M059J (cell line): ENCODE measurements at regions not wholly inside any gene's neighbourhood (a gene's known extent, or its start where the extent isn't known, plus 50 kb on each side); places are given as distances from the start of the nearest gene placed in this dataset.
A peak's percentile ranks its signal among the peaks of the same experiment; 100 is the strongest.
"Not testable (repeated sequence)": the region's sequence is repeated elsewhere in the genome, so short reads cannot be mapped to it uniquely, and the experiment has no call there.

Source experiments
- DNase-seq: peaks from one replicate; pipeline ENCODE4 v3.0.0-alpha.2; 2012; ENCODE audit warnings: low read depth

DNA sequence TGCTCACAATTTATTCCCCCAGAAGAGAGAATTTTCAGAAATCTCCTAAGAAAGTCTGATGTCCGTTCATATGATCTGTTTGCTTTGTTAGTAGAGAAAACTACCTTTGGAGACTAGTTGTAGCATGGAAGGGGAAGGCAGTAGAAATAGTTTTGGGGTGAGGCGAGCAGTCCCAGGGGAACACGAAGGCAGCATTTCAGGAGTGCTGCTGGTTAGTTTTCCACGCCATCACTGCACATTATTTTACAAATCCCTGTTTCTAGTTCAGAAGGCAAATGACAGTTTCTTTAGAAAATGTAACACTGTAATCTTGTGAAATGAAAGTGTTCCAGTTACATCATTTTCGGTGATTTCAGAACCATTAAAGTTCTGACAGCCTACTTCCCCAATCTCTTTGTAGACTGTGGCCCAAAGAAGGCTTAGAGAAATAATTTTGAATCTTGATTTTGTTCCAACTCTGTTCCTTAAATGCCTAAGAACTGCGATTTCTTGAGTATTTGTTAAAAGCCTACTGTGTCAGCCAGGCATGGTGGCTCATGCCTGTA is 123.8 kb downstream of the LAT start:
- not testable (repeated sequence) for DNase-seq

GRCh38 chr16:29107299-29107698 is 122.4 kb downstream of the LAT start:
- no peak for DNase-seq

DNA sequence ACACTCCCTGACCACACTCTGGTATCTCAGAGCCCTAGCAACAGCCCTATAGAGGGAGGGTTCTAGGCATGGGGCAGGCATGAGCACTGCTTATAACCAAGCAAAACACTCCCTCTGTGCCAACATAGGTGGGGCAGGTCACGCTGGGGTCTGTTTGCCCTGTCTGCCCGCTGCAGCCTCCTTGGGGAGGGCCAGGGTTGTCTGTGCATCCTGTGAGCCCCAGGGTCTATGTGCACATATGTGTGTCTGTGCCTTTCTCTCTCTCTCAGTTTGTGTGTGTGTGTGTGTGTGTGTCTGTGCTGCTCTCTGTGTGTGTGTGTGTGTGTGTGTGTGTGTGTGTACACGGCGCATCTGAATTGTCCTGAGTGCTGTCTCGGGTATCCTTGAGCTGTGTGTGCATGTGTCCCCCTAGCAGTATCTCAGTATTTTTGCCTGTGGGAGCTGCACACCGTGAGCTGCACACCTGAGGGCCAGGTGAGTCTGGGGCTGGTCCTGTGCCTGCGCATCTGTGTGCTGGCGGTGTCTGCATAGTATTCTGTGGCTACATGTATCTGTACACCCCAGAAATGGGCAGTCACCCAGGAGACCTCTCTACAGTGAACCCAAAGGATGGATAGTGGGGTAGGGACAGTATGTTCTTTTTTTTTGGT is 121.5 kb downstream of the LAT start:
- not testable (repeated sequence) for DNase-seq

DNA sequence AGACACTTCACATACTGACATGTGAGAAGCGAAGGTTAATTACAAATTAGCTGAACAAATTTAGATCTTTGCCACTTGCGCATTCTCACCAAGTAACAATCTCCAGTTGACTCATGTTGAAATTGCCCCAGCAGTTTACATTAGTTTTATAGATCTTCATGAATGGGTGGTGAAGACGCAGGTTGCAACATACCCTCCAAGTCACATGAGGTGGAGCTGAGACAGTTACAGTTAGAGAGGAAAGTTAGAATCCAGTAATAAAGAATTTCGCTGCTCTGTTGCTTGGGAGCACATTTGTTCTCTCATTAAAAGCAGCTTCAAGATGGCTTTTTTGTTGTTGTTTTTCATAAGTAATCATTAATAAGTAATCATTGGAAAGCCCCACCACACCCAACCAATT is 119.7 kb downstream of the LAT start:
- DNase-seq = not testable (repeated sequence)

DNA sequence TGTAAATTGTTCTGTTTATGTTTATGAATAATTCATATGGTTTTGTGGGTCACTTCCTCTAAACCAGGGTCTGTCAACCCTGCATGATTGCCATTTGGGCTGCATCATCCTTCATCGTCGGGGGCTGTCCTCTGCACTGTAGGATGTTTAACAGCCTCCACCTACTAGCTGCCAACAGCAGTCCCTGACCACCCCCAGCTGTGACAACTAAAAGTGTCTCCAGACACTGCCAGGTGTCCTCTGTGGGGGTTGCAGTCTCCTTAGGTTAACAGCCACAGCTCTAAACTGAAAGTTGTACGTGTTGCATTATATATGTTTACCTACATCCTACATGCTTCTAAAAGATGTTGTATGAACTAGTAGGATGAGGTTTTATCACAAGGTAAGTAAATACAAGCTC is 113.1 kb downstream of the LAT start:
- not testable (repeated sequence) for DNase-seq

GRCh38 chr16:29094729-29095624 is 110.1 kb downstream of the LAT start:
- not testable (repeated sequence) for DNase-seq

DNA sequence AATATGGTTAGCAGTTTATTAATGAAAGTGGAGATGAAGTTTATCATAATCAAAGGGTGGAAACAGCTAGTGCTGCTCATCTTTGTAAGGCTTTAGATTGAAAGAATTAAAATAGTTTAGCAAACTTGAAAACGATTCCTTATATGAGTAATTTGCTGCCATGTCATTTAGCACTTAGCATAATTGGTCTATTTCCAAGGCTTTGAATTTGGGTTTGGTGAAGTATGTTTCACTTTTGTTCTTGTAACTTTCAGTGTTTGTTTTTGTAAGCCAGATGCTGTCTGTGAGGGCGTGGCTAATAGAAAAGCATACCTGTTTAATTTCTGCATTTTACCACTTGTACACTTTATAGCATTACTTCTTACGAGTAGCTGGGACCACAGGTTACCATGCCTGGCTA is 109.5 kb downstream of the LAT start:
- DNase-seq = not testable (repeated sequence)

DNA sequence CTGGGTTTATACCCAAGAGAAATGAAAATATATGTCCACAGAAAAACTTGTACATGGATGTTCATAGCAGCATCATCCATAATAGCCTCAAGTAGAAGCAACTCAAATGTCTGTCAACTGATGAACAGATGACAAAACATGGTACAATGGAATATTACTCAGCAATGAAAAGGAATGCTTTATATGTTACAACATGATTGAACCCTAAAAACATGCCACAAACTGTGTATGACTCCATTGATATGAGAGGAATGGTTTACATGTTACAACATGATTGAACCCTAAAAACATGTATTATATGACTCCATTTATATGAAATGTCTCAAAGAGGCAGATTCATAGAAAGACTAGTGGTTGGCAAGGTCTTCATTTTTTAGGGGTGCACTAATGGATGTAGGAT is 104.8 kb downstream of the LAT start:
- DNase-seq = not testable (repeated sequence)

GRCh38 chr16:29087673-29088072 is 102.8 kb downstream of the LAT start:
- not testable (repeated sequence) for DNase-seq

- peak; percentile 9 for DNase-seq
These were observed 97.2 kb downstream of the LAT start for GRCh38 chr16:29081829-29082639.

- DNase-seq = not testable (repeated sequence)
These were observed 89.9 kb downstream of the LAT start for GRCh38 chr16:29074554-29075402.

GRCh38 chr16:29062235-29062634 is 77.4 kb downstream of the LAT start:
- not testable (repeated sequence) for DNase-seq

GRCh38 chr16:29061467-29061921 is 76.6 kb downstream of the LAT start:
- not testable (repeated sequence) for DNase-seq

GRCh38 chr16:29060022-29060810 is 75.4 kb downstream of the LAT start:
- DNase-seq = not testable (repeated sequence)

- not testable (repeated sequence) for DNase-seq
These were observed 74.7 kb downstream of the LAT start for GRCh38 chr16:29059575-29059974.
